GM19025 (cell line): ENCODE measurements at regions not wholly inside any gene's neighbourhood (a gene's known extent, or its start where the extent isn't known, plus 50 kb on each side); places are given as distances from the start of the nearest gene placed in this dataset.

Experiments
- ATAC-seq: cut with Tn5 transposase; IDR thresholded peaks from one replicate; pipeline ENCODE4 v1.9.1; 2021; ENCODE audit warnings: mild to moderate bottlenecking, low read depth, moderate library complexity; ENCODE audit not compliant: unreplicated experiment

- ATAC-seq = no peak
Measured at GRCh38 chr10:110410329-110411046, 87.2 kb upstream of the DUSP5 start.

GRCh38 chr10:110411047-110411410, 86.7 kb upstream of the DUSP5 start:
- no peak for ATAC-seq

- ATAC-seq = no peak
Measured at GRCh38 chr10:110413049-110413783, 84.5 kb upstream of the DUSP5 start.

- no peak for ATAC-seq
Measured at GRCh38 chr10:110413903-110414547, 83.7 kb upstream of the DUSP5 start.

- peak; percentile 82 for ATAC-seq
Measured at GRCh38 chr10:110414548-110415309, 83.0 kb upstream of the DUSP5 start.

GRCh38 chr10:110415809-110416208, 81.9 kb upstream of the DUSP5 start:
- no peak for ATAC-seq

- ATAC-seq = no peak
Measured at GRCh38 chr10:110416776-110417711, 80.7 kb upstream of the DUSP5 start.

- no peak for ATAC-seq
Measured at GRCh38 chr10:110418218-110418617, 79.5 kb upstream of the DUSP5 start.

GRCh38 chr10:110419265-110419664, 78.4 kb upstream of the DUSP5 start:
- no peak for ATAC-seq

- no peak for ATAC-seq
Measured at GRCh38 chr10:110420401-110421193, 77.1 kb upstream of the DUSP5 start.

- ATAC-seq = no peak
Measured at GRCh38 chr10:110421512-110422138, 76.1 kb upstream of the DUSP5 start.

GRCh38 chr10:110422548-110422947, 75.2 kb upstream of the DUSP5 start:
- no peak for ATAC-seq

- ATAC-seq = no peak
Measured at GRCh38 chr10:110423650-110424049, 74.1 kb upstream of the DUSP5 start.

GRCh38 chr10:110425684-110426293, 71.9 kb upstream of the DUSP5 start:
- ATAC-seq = peak; percentile 76

- no peak for ATAC-seq
Measured at GRCh38 chr10:110426294-110427181, 71.2 kb upstream of the DUSP5 start.

- no peak for ATAC-seq
Measured at GRCh38 chr10:110429301-110429700, 68.4 kb upstream of the DUSP5 start.
